Naive thymus-derived CD4-positive, alpha-beta T cell (primary cell): ENCODE measurements at regions not wholly inside any gene's neighbourhood (a gene's known extent, or its start where the extent isn't known, plus 50 kb on each side); places are given as distances from the start of the nearest gene placed in this dataset.
A peak's percentile ranks its signal among the peaks of the same experiment; 100 is the strongest.

Experiments used
- ATAC-seq: fragments of 150-1000 bp; cut with Tn5 transposase; 2 replicates; pipeline ENCODE4 v1.10.0; 2021; ENCODE audit warnings: mild to moderate bottlenecking, moderate library complexity
- CTCF ChIA-PET: fragments of 350-600 bp; sonication (Branson Sonifier 250); formaldehyde crosslinking; loops from one replicate; lab custom pipeline; 2021; ENCODE audit warnings: antibody characterized with exemption; lab: Charles Lee
- POLR2A ChIA-PET: fragments of 350-600 bp; sonication (Branson Sonifier 250); formaldehyde crosslinking; loops from one replicate; lab custom pipeline; 2021; ENCODE audit warnings: antibody characterized with exemption, inconsistent platforms; lab: Charles Lee
- DNase-seq, 9 donors: peaks; one replicate each; pipeline versions ENCODE4 v3.0.0 to v3.0.0-alpha.2; 2020 to 2022; ENCODE audit warnings: mixed read lengths in 1 of 9
- H3K27ac ChIP-seq: one replicate; pipeline ENCODE4 v1.7.0; 2013; ENCODE audit warnings: mild to moderate bottlenecking, low read depth, low read length, moderate library complexity
- H3K27me3 ChIP-seq, 2 donors: one replicate each; pipeline ENCODE4 v1.7.0; 2013; ENCODE audit warnings: low read length in 2 of 2, mild to moderate bottlenecking in 2 of 2, moderate library complexity in 2 of 2; ENCODE audit not compliant: control insufficient read depth in 2 of 2, insufficient read depth in 2 of 2
- H3K36me3 ChIP-seq, 3 experiments: 1 replicate in 2 of 3; 2 replicates in 1 of 3; pipeline ENCODE4 v1.7.0; 2013; ENCODE audit warnings: low read length in 3 of 3, mild to moderate bottlenecking in 3 of 3, moderate library complexity in 1 of 3; ENCODE audit not compliant: insufficient read depth in 3 of 3, control insufficient read depth in 2 of 3
- H3K4me1 ChIP-seq, 2 donors: one replicate each; pipeline ENCODE4 v1.7.0; 2013; ENCODE audit warnings: low read length in 2 of 2, mild to moderate bottlenecking in 2 of 2, moderate library complexity in 1 of 2; ENCODE audit not compliant: control insufficient read depth in 2 of 2, insufficient read depth in 2 of 2
- H3K4me3 ChIP-seq: 2 replicates; pipeline ENCODE4 v1.7.0; 2013; ENCODE audit warnings: mild to moderate bottlenecking, low read length
- H3K9me3 ChIP-seq, 3 experiments: 1 replicate in 2 of 3; 2 replicates in 1 of 3; pipeline ENCODE4 v1.7.0; 2013; ENCODE audit warnings: low read length in 3 of 3; ENCODE audit not compliant: control insufficient read depth in 2 of 3
- H3K27ac Mint-ChIP-seq, 9 donors: one replicate each; pipeline ENCODE4 v1.8.0; 2020 to 2022; ENCODE audit warnings: mixed read lengths in 9 of 9, mild to moderate bottlenecking in 8 of 9, moderate library complexity in 5 of 9, inconsistent platforms in 2 of 9
- H3K27me3 Mint-ChIP-seq, 5 donors: one replicate each; pipeline ENCODE4 v1.8.0; 2021 to 2022; ENCODE audit warnings: mixed read lengths in 5 of 5, mild to moderate bottlenecking in 1 of 5
- H3K36me3 Mint-ChIP-seq, 5 donors: one replicate each; pipeline ENCODE4 v1.8.0; 2020 to 2022; ENCODE audit warnings: mixed read lengths in 5 of 5, mild to moderate bottlenecking in 3 of 5, inconsistent platforms in 1 of 5
- H3K4me1 Mint-ChIP-seq, 7 donors: one replicate each; pipeline ENCODE4 v1.8.0; 2020 to 2022; ENCODE audit warnings: mixed read lengths in 7 of 7, mild to moderate bottlenecking in 3 of 7, inconsistent platforms in 1 of 7
- H3K4me3 Mint-ChIP-seq, 10 donors: one replicate each; pipeline ENCODE4 v1.8.0; 2020 to 2022; ENCODE audit warnings: mild to moderate bottlenecking in 10 of 10, mixed read lengths in 10 of 10, moderate library complexity in 6 of 10, inconsistent platforms in 2 of 10
- H3K9me3 Mint-ChIP-seq, 11 donors: one replicate each; pipeline ENCODE4 v1.8.0; 2020 to 2022; ENCODE audit warnings: mixed read lengths in 11 of 11, mild to moderate bottlenecking in 4 of 11, inconsistent platforms in 1 of 11, moderate library complexity in 1 of 11
- intact Hi-C, 2 donors: fragments of 100-400 bp; cut with micrococcal nuclease; formaldehyde crosslinking; loops; one replicate each; pipeline ENCODE4 v1.15.1; 2023

GRCh38 chr1:199102239-199102638 lies 463.4 kb downstream of the PTPRC start:
- no peak overlapping the region for H3K4me3 ChIP-seq
- intact Hi-C loops, result no loop called here
- H3K4me1 ChIP-seq, result no peaks in the 10 kb centered on the region
- H3K9me3 ChIP-seq, result no peaks in the 10 kb centered on the region
- no peak for ATAC-seq
- H3K27me3 ChIP-seq, result no peaks in the 10 kb centered on the region
- no peak for DNase-seq
- ChIA-PET POLR2A (interaction anchor here (0.6 kb wide), 2 partner anchors 93 to 320 kb away, joined by 3 to 4 read pairs; no protein-coding TSS in a partner anchor), CTCF (interaction anchor here (1.4 kb wide), 1 partner anchor 11 kb away, joined by 3 read pairs; no protein-coding TSS in a partner anchor)
- Mint-ChIP-seq H3K36me3 (peaks cover 0 to 56% (median 8%) of the 10 kb centered on the region in 5 donors), H3K27me3 (no peaks in the 10 kb centered on the region), H3K27ac (peak overlapping the region in 1 of 9 donors; percentile 62), H3K4me1 (peaks cover 0 to 28% (median 5%) of the 10 kb centered on the region in 7 donors), H3K9me3 (peaks cover 2 to 36% (median 10%) of the 10 kb centered on the region in 11 donors), H3K4me3 (no peak overlapping the region)
- H3K36me3 ChIP-seq, result no peaks in the 10 kb centered on the region
- H3K27ac ChIP-seq, result no peak overlapping the region

GRCh38 chr1:199109160-199109559 lies 470.3 kb downstream of the PTPRC start:
- ChIA-PET POLR2A (no interaction called here), CTCF (no interaction called here)
- Histone ChIP-seq H3K27me3 (no peaks in the 10 kb centered on the region), H3K27ac (no peak overlapping the region), H3K36me3 (no peaks in the 10 kb centered on the region), H3K4me3 (no peak overlapping the region), H3K4me1 (no peaks in the 10 kb centered on the region), H3K9me3 (no peaks in the 10 kb centered on the region)
- peaks cover 0 to 27% (median 0%) of the 10 kb centered on the region in 7 donors for H3K4me1 Mint-ChIP-seq
- no peak overlapping the region for H3K27ac Mint-ChIP-seq
- H3K27me3 Mint-ChIP-seq, result no peaks in the 10 kb centered on the region
- intact Hi-C loops, result no loop called here
- H3K4me3 Mint-ChIP-seq, result no peak overlapping the region
- H3K9me3 Mint-ChIP-seq, result peaks cover 3 to 39% (median 13%) of the 10 kb centered on the region in 11 donors
- DNase-seq (no peak), ATAC-seq (no peak)
- peaks cover 0 to 63% (median 8%) of the 10 kb centered on the region in 5 donors for H3K36me3 Mint-ChIP-seq

- H3K36me3 Mint-ChIP-seq, result peaks cover 0 to 56% (median 0%) of the 10 kb centered on the region in 5 donors
- CTCF ChIA-PET, result interaction anchor here (0.5 to 1.7 kb wide), 23 partner anchors 9 to 721 kb away, joined by 3 to 14 read pairs (median 3); no protein-coding TSS in a partner anchor
- peaks cover 0 to 22% (median 8%) of the 10 kb centered on the region in 11 donors for H3K9me3 Mint-ChIP-seq
- DNase-seq, result no peak
- Histone ChIP-seq H3K4me1 (no peaks in the 10 kb centered on the region), H3K4me3 (no peak overlapping the region), H3K27me3 (no peaks in the 10 kb centered on the region), H3K9me3 (no peaks in the 10 kb centered on the region), H3K27ac (no peak overlapping the region), H3K36me3 (no peaks in the 10 kb centered on the region)
- H3K4me3 Mint-ChIP-seq, result no peak overlapping the region
- POLR2A ChIA-PET, result no interaction called here
- peaks cover 0 to 24% (median 0%) of the 10 kb centered on the region in 7 donors for H3K4me1 Mint-ChIP-seq
- H3K27ac Mint-ChIP-seq, result no peak overlapping the region
- H3K27me3 Mint-ChIP-seq, result no peaks in the 10 kb centered on the region
- intact Hi-C loops, result loop anchor here (2.0 to 5.0 kb wide), 8 partner anchors 130 to 590 kb away; no protein-coding TSS in a partner anchor
- ATAC-seq, result no peak
Measured at GRCh38 chr1:199112365-199112764, 473.5 kb downstream of the PTPRC start.

GRCh38 chr1:199113265-199113869 lies 474.5 kb downstream of the PTPRC start:
- Histone ChIP-seq H3K4me1 (no peaks in the 10 kb centered on the region), H3K9me3 (no peaks in the 10 kb centered on the region), H3K27me3 (no peaks in the 10 kb centered on the region), H3K4me3 (no peak overlapping the region), H3K27ac (no peak overlapping the region), H3K36me3 (no peaks in the 10 kb centered on the region)
- Mint-ChIP-seq H3K27ac (peak overlapping the region in 1 of 9 donors; percentile 4), H3K9me3 (peaks cover 0 to 19% (median 5%) of the 10 kb centered on the region in 11 donors), H3K4me3 (peak overlapping the region in 1 of 10 donors; percentile 7), H3K4me1 (peaks cover 0 to 22% (median 0%) of the 10 kb centered on the region in 7 donors), H3K27me3 (no peaks in the 10 kb centered on the region), H3K36me3 (peaks cover 0 to 50% (median 0%) of the 10 kb centered on the region in 5 donors)
- DNase-seq, result peak; percentile 26 to 64 (median 44)
- ChIA-PET CTCF (interaction anchor here (0.5 to 1.7 kb wide), 29 partner anchors 8 to 1748 kb away, joined by 3 to 14 read pairs (median 3); no protein-coding TSS in a partner anchor), POLR2A (interaction anchor here (0.7 kb wide), 1 partner anchor 592 kb away, joined by 4 read pairs; no protein-coding TSS in a partner anchor)
- peak; percentile 80 for ATAC-seq
- intact Hi-C loops, result loop anchor here (1.0 to 5.0 kb wide), 12 partner anchors 129 to 591 kb away; no protein-coding TSS in a partner anchor

- Mint-ChIP-seq H3K4me3 (no peak overlapping the region), H3K36me3 (peaks cover 0 to 31% (median 0%) of the 10 kb centered on the region in 5 donors), H3K27ac (no peak overlapping the region), H3K4me1 (peaks cover 0 to 17% (median 0%) of the 10 kb centered on the region in 7 donors), H3K27me3 (no peaks in the 10 kb centered on the region), H3K9me3 (peaks cover 0 to 15% (median 0%) of the 10 kb centered on the region in 11 donors)
- Histone ChIP-seq H3K27me3 (no peaks in the 10 kb centered on the region), H3K36me3 (no peaks in the 10 kb centered on the region), H3K9me3 (no peaks in the 10 kb centered on the region), H3K4me3 (no peak overlapping the region), H3K27ac (no peak overlapping the region), H3K4me1 (no peaks in the 10 kb centered on the region)
- CTCF ChIA-PET, result no interaction called here
- ATAC-seq (no peak), DNase-seq (no peak)
- intact Hi-C loops, result no loop called here
- POLR2A ChIA-PET, result no interaction called here
Measured at GRCh38 chr1:199116488-199116887, 477.6 kb downstream of the PTPRC start.

- H3K27ac Mint-ChIP-seq, result no peak overlapping the region
Measured at GRCh38 chr1:199121047-199121446, 482.2 kb downstream of the PTPRC start.

More at GRCh38 chr1:199121047-199121446, 482.2 kb downstream of the PTPRC start:
- H3K9me3 ChIP-seq, result no peaks in the 10 kb centered on the region
- intact Hi-C loops, result loop anchor here in 1 of 2 donors (5.0 kb wide), 1 partner anchor 41 kb away; no protein-coding TSS in a partner anchor
- no peak overlapping the region for H3K27ac ChIP-seq
- Mint-ChIP-seq H3K4me3 (no peak overlapping the region), H3K27me3 (peaks cover 0 to 2% (median 0%) of the 10 kb centered on the region in 5 donors), H3K9me3 (peaks cover 0 to 9% (median 0%) of the 10 kb centered on the region in 11 donors), H3K4me1 (peaks cover 0 to 15% (median 4%) of the 10 kb centered on the region in 7 donors), H3K36me3 (peaks cover 0 to 9% (median 0%) of the 10 kb centered on the region in 5 donors)
- ATAC-seq (no peak), DNase-seq (no peak)
- H3K4me3 ChIP-seq, result no peak overlapping the region
- CTCF ChIA-PET, result interaction anchor here (0.9 kb wide), 1 partner anchor 8 kb away, joined by 3 read pairs; no protein-coding TSS in a partner anchor
- POLR2A ChIA-PET, result no interaction called here
- H3K4me1 ChIP-seq, result no peaks in the 10 kb centered on the region
- H3K36me3 ChIP-seq, result no peaks in the 10 kb centered on the region
- no peaks in the 10 kb centered on the region for H3K27me3 ChIP-seq
